ENCODE measurements at regions not wholly inside any gene's neighbourhood (a gene's known extent, or its start where the extent isn't known, plus 50 kb on each side); places are given as distances from the start of the nearest gene placed in this dataset.
A peak's percentile ranks its signal among the peaks of the same experiment; 100 is the strongest.
"Not testable (repeated sequence)": the region's sequence is repeated elsewhere in the genome, so short reads cannot be mapped to it uniquely, and the experiment has no call there.

DNA sequence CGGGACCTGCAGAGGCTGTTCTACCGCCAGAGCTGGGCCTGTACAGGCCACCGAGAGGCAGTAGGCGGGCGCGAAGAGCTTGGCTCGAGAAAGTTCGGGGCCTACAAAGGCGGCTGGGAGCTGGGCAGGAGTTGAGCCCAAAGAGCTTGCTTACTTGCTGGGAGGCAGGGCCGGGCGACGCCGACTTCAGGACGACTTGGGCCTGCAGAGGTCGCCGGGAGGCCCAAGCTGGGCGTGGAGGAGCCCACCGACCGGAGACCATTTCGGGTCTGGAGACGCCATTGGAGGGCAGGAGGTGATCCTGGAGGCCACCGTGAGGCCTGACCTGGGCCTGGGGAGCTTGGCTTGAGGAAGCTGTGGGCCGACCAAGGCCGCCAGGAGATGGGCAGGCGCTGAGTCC is 258.4 kb upstream of the NUPR2 start:
- in situ Hi-C loops (cut with MboI; ENCODE audit: low pct_unique_long_range_greater_than_20kb in 2 of 9, low sequenced_read_pairs in 9 of 9, unreplicated experiment in 9 of 9); ATAC-seq (replicated peaks in 6 of 8); H3K4me1 ChIP-seq (replicated peaks in 1 of 2); H3K4me3 ChIP-seq; H3K27ac ChIP-seq: not testable (repeated sequence)
- WGBS, 10 experiments = no CpG with 5 or more reads among the region's 25 CpGs

DNA sequence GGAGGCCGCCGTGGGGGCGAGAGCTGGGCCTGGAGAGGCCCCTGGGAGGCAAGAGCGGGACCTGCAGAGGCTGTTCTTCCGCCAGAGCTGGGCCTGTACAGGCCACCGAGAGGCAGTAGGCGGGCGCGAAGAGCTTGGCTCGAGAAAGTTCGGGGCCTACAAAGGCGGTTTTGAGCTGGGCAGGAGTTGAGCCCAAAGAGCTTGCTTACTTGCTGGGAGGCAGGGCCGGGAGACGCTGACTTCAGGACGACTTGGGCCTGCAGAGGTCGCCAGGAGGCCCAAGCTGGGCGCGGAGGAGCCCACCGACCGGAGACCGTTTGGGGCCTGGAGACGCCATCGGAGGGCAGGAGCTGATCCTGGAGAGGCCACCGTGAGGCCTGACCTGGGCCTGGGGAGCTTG is 257.1 kb upstream of the NUPR2 start:
- ATAC-seq (replicated peaks in 6 of 8); H3K4me1 ChIP-seq (replicated peaks in 1 of 2); in situ Hi-C loops (cut with MboI; ENCODE audit: low pct_unique_long_range_greater_than_20kb in 2 of 9, low sequenced_read_pairs in 9 of 9, unreplicated experiment in 9 of 9); H3K4me3 ChIP-seq; H3K27ac ChIP-seq: not testable (repeated sequence)
- no CpG with 5 or more reads among the region's 24 CpGs for WGBS, 10 experiments

DNA sequence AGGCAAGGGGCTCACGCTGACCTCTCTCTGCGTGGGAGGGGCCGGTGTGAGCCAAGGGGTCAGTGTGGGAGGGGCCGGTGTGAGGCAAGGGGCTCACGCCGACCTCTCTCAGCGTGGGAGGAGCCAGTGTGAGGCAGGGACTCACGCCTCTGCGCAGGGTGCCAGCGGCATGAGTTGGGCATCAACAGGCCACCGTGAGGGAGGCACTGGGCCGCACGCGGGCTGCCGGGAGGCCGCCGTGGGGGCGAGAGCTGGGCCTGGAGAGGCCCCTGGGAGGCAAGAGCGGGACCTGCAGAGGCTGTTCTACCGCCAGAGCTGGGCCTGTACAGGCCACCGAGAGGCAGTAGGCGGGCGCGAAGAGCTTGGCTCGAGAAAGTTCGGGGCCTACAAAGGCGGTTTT is 255.6 kb upstream of the NUPR2 start:
- in situ Hi-C loops (cut with MboI; ENCODE audit: low pct_unique_long_range_greater_than_20kb in 2 of 9, low sequenced_read_pairs in 9 of 9, unreplicated experiment in 9 of 9); ATAC-seq (replicated peaks in 6 of 8); H3K4me1 ChIP-seq (replicated peaks in 1 of 2); H3K4me3 ChIP-seq; H3K27ac ChIP-seq: not testable (repeated sequence)
- no CpG with 5 or more reads among the region's 27 CpGs for WGBS, 10 experiments

DNA sequence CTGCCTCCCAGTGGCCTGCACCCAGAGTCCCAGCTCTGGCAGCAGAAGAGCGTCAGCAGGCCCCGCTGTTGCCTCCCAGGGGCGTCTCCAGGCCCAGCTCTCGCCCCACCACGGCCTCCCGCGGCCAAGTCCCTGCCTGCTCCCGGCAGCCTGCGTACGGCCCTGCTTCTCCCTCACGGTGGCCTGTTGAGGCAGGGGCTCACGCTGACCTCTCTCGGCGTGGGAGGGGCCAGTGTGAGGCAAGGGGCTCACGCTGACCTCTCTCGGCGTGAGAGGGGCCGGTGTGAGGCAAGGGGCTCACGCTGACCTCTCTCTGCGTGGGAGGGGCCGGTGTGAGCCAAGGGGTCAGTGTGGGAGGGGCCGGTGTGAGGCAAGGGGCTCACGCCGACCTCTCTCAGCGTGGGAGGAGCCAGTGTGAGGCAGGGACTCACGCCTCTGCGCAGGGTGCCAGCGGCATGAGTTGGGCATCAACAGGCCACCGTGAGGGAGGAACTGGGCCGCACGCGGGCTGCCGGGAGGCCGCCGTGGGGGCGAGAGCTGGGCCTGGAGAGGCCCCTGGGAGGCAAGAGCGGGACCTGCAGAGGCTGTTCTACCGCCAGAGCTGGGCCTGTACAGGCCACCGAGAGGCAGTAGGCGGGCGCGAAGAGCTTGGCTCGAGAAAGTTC is 254.1 kb upstream of the NUPR2 start:
- WGBS, 10 experiments = no CpG with 5 or more reads among the region's 43 CpGs
- H3K27ac ChIP-seq; ATAC-seq (replicated peaks in 6 of 8); in situ Hi-C loops (cut with MboI; ENCODE audit: low pct_unique_long_range_greater_than_20kb in 2 of 9, low sequenced_read_pairs in 9 of 9, unreplicated experiment in 9 of 9); H3K4me1 ChIP-seq (replicated peaks in 1 of 2); H3K4me3 ChIP-seq: not testable (repeated sequence)

DNA sequence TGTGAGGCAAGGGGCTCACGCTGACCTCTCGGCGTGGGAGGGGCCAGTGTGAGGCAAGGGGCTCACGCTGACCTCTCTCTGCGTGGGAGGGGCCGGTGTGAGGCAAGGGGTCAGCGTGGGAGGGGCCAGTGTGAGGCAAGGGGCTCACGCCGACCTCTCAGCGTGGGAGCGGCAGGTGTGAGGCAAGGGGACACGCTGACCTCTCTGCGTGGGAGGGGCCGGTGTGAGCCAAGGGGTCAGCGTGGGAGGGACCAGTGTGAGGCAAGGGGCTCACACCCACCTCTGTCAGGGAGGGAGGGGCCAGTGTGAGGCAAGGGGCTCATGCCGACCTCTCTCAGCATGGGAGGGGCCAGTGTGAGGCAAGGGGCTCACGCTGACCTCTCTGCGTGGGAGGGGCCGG is 251.7 kb upstream of the NUPR2 start:
- in situ Hi-C loops (cut with MboI; ENCODE audit: low pct_unique_long_range_greater_than_20kb in 2 of 9, low sequenced_read_pairs in 9 of 9, unreplicated experiment in 9 of 9); H3K4me1 ChIP-seq (replicated peaks in 1 of 2); H3K4me3 ChIP-seq; H3K27ac ChIP-seq; ATAC-seq (replicated peaks in 6 of 8): not testable (repeated sequence)
- no CpG with 5 or more reads among the region's 19 CpGs for WGBS, 10 experiments

DNA sequence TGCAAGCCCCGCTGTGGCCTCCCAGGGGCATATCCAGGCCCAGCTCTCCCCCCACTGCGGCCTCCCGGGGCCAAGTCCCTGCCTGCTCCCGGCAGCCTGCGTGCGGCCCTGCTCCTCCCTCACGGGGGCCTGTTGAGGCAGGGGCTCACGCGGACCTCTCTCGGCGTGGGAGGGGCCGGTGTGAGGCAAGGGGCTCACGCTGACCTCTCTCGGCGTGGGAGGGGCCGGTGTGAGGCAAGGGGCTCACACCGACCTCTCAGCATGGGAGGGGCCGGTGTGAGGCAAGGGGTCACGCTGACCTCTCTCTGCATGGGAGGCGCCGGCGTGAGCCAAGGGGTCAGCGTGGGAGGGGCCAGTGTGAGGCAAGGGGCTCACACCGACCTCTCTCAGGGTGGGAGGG is 251.2 kb upstream of the NUPR2 start:
- H3K27ac ChIP-seq; in situ Hi-C loops (cut with MboI; ENCODE audit: low pct_unique_long_range_greater_than_20kb in 2 of 9, low sequenced_read_pairs in 9 of 9, unreplicated experiment in 9 of 9); ATAC-seq (replicated peaks in 6 of 8); H3K4me3 ChIP-seq; H3K4me1 ChIP-seq (replicated peaks in 1 of 2): not testable (repeated sequence)
- WGBS, 10 experiments = 80% methylated on average over 1 of the region's 24 CpGs; no CpG with 5 or more reads in 9 of the 10 experiments

DNA sequence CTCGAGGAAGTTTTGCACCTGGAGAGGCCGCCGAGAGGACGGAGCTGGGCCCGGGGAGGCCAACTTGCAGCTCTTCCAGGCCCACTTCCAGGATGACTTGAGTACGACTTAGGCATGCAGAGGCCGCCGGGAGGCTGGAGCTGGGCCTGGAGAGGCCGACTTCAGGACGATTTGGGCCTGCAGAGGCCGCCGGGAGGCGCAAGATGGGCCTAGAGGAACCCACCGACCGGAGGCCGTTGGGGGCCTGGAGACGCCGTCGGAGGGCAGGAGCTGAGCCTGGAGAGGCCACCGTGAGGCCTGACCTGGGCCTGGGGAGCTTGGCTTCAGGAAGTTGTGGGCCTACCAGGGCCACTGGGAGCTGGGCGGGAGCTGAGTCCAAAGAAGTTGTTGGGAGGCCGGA is 250.5 kb upstream of the NUPR2 start:
- 70 to 87% methylated on average over 3 to 17 of the region's 22 CpGs; no CpG with 5 or more reads in 8 of the 10 experiments for WGBS, 10 experiments
- H3K27ac ChIP-seq; H3K4me1 ChIP-seq (replicated peaks in 1 of 2); in situ Hi-C loops (cut with MboI; ENCODE audit: low pct_unique_long_range_greater_than_20kb in 2 of 9, low sequenced_read_pairs in 9 of 9, unreplicated experiment in 9 of 9); H3K4me3 ChIP-seq; ATAC-seq (replicated peaks in 6 of 8): not testable (repeated sequence)

DNA sequence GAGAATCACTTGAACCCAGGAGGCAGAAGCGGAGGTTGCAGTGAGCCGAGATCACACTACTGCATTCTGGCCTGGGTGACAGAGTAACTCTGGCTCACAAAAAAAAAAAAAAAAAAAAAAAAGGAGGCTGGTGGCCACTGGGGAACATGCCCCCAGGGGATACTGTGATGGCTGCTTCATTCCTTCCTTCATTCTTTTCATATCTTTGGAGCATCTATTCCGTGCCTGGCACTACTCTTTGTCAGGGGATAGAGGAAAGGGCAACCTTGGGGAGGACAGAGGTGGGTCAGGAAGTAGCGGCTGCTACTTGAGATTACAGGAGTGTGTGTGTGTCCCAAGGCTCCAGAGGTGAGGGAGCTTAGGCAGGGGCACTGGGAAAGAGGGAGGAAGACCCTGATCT is 236.4 kb upstream of the NUPR2 start:
- H3K27ac ChIP-seq; in situ Hi-C loops (cut with MboI; ENCODE audit: low pct_unique_long_range_greater_than_20kb in 2 of 9, low sequenced_read_pairs in 9 of 9, unreplicated experiment in 9 of 9); H3K4me1 ChIP-seq (replicated peaks in 1 of 2); H3K4me3 ChIP-seq; ATAC-seq (replicated peaks in 6 of 8): not testable (repeated sequence)
- no CpG with 5 or more reads among the region's 4 CpGs for WGBS, 10 experiments

DNA sequence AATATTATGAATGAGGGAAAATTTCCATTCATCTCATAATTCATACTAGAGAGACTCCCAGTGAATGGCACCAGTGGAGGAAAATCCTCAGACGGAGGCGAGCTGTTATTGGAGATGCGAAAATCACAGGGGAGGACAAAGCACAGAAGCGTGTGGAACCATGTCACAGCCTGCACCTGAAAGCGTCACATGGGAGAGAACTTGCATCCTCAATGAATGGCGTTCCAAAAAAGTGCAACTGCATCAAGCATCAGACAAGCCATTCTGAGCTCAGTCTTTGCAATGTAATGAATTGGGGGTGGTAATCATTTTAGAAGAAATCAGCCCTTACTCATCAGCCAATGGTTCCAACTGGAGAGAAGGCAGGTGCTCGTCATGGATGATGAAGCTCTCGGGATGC is 235.0 kb upstream of the NUPR2 start:
- in situ Hi-C loops (cut with MboI; ENCODE audit: low pct_unique_long_range_greater_than_20kb in 2 of 9, low sequenced_read_pairs in 9 of 9, unreplicated experiment in 9 of 9); H3K4me3 ChIP-seq; H3K27ac ChIP-seq; ATAC-seq (replicated peaks in 6 of 8); H3K4me1 ChIP-seq (replicated peaks in 1 of 2): not testable (repeated sequence)
- WGBS, 10 experiments = 44% methylated on average over 2 of the region's 8 CpGs; no CpG with 5 or more reads in 9 of the 10 experiments

DNA sequence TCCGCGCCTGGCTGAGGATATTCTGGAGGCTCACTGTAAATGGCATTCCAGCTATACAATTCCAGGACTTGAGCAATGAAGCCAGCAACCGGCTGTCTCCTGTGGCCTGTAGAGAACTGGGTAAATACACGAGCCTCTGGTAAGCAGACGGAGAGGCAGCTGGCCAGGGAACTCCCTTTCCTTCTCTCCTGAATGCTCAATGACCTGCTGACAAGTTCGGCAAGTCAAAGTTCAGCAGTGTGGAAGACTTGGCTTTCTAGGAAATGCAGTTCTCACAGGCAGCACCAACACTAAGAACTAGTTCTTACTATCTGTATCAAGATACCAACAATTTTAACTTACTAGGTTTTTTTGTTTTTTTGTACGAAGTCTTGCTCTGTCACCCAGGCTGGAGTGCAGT is 232.1 kb upstream of the NUPR2 start:
- 16 to 44% (median 30%) methylated on average over 2 to 4 of the region's 7 CpGs; no CpG with 5 or more reads in 6 of the 10 experiments for WGBS, 10 experiments
- H3K27ac ChIP-seq; ATAC-seq (replicated peaks in 6 of 8); H3K4me3 ChIP-seq; in situ Hi-C loops (cut with MboI; ENCODE audit: low pct_unique_long_range_greater_than_20kb in 2 of 9, low sequenced_read_pairs in 9 of 9, unreplicated experiment in 9 of 9); H3K4me1 ChIP-seq (replicated peaks in 1 of 2): not testable (repeated sequence)

DNA sequence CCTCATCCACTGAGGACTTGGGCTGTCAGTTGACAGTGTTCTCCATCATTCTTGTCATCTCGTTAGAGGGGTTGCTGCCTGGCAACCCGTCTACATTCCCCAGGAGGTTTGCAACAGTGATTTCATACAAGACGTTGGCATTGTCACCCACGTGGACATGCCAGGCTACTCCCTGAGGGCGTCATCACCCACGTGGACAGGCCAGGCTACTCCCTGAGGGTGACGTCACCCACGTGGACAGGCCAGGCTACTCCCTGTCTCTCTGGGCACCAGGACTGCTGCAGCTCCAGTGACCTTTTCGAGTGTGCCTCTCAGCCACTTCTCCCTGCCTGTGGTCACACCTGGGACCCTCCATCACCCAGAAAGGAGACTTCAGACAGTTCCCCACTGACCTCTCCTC is 212.1 kb upstream of the NUPR2 start:
- peak in 2 of 8 experiments; percentile 67 to 76 for ATAC-seq (replicated peaks in 6 of 8)
- H3K4me1 ChIP-seq (replicated peaks in 1 of 2); H3K4me3 ChIP-seq; in situ Hi-C loops (cut with MboI; ENCODE audit: low pct_unique_long_range_greater_than_20kb in 2 of 9, low sequenced_read_pairs in 9 of 9, unreplicated experiment in 9 of 9); H3K27ac ChIP-seq: not testable (repeated sequence)
- WGBS, 10 experiments = 0 to 45% (median 14%) methylated on average over 2 to 4 of the region's 9 CpGs; no CpG with 5 or more reads in 6 of the 10 experiments

DNA sequence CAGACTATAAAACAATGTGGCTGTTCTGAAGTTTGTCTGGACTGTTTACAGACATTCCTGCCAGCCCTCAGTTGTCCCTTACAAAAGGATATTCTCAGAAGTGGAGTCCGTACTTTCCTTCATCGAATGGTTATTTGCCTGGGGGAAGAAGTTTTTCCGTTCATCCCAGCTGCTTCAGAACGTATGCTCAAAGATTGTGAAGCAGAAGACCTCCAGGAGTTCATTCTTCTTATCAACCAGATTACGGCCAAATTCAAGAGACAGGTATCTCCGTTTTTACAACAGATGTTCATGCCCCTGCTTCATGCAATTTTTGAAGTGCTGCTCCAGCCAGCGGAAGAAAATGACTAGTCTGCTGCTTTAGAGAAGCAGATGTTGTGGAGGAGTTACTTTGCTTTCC is 174.3 kb upstream of the NUPR2 start:
- in situ Hi-C loops (cut with MboI; ENCODE audit: low pct_unique_long_range_greater_than_20kb in 2 of 9, low sequenced_read_pairs in 9 of 9, unreplicated experiment in 9 of 9) = no loop called here
- ATAC-seq (replicated peaks in 6 of 8) = no peak
- 0 to 46% (median 18%) methylated on average over 1 to 6 of the region's 7 CpGs; no CpG with 5 or more reads in 1 of the 10 experiments for WGBS, 10 experiments
- H3K27ac ChIP-seq = no peak overlapping the region
- H3K4me1 ChIP-seq (replicated peaks in 1 of 2) = no peaks in the 10 kb centered on the region
- no peak overlapping the region for H3K4me3 ChIP-seq

DNA sequence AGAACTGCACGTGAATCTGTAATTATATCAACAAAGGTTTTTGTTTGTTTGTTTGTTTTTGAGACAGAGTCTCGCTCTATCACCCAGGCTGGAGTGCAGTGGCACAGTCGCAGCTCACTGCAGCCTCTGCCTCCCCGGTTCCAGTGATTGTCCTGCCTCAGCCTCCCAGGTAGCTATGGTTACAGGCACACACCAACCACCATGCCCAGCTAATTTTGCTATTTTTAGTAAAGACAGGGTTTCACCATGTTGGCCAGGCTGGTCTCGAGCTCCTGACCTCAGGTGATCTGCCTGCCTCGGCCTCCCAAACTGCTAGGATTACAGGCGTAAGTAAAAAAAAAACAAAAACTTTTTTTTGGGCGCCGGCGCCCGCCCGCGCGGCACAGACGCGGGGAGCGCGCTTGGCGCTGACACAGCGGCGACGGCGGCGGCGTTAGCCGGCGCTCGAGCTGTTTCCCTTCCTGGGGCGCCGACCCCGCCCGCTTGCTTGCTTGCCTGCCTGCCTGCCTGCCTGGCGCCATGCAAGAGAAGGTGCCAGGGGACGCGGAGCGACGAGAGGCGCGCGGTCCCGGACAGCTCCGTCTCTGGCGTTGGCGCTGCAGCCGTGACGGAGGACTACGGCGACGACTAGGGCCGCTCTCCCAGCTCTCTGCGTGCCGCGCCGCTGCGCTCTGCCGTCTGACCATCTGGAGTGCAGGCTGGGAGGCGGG is 171.4 kb upstream of the NUPR2 start:
- in situ Hi-C loops (cut with MboI; ENCODE audit: low pct_unique_long_range_greater_than_20kb in 2 of 9, low sequenced_read_pairs in 9 of 9, unreplicated experiment in 9 of 9) = no loop called here
- ATAC-seq (replicated peaks in 6 of 8) = peak in 2 of 8 experiments; percentile 37 to 86
- no peak overlapping the region for H3K4me3 ChIP-seq
- 0 to 82% (median 38%) methylated on average over 1 to 35 of the region's 57 CpGs for WGBS, 10 experiments
- no peaks in the 10 kb centered on the region for H3K4me1 ChIP-seq (replicated peaks in 1 of 2)
- H3K27ac ChIP-seq = no peak overlapping the region

DNA sequence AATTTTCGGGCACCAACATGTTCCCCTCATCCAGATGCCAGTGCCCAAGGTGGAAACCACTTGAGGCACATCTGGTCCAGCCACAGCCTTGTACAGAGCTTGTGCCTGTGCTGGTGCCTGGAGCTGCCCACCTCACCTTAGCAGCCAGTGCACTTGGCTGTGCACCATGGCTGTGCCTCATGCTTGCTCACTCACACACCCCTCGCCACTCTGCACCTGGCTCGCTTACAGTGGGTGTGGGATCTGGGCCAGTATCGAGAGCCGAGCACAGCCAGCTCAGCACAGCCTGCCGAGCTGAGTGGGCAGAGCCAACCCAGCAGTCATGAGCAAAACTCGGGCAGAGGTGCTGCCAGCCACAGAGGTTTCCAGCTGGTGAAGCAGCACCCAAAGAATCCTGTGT is 139.9 kb upstream of the NUPR2 start:
- Histone ChIP-seq H3K4me3 (no peak overlapping the region), H3K4me1 (replicated peaks in 1 of 2) (no peaks in the 10 kb centered on the region), H3K27ac (no peak overlapping the region)
- no peak for ATAC-seq (replicated peaks in 6 of 8)
- in situ Hi-C loops (cut with MboI; ENCODE audit: low pct_unique_long_range_greater_than_20kb in 2 of 9, low sequenced_read_pairs in 9 of 9, unreplicated experiment in 9 of 9) = no loop called here
- WGBS, 10 experiments = 10 to 87% (median 28%) methylated on average over 1 to 6 of the region's 7 CpGs; no CpG with 5 or more reads in 5 of the 10 experiments
